IMR-90 (cell line): ENCODE measurements at regions not wholly inside any gene's neighbourhood (a gene's known extent, or its start where the extent isn't known, plus 50 kb on each side); places are given as distances from the start of the nearest gene placed in this dataset.

Experiments
- ATAC-seq: fragments of 200-7000 bp; cut with Tn5 transposase; 2 replicates; pipeline ENCODE4 v1.9.1; 2020; ENCODE audit warnings: low read depth, mild to moderate bottlenecking, moderate library complexity
- BruUV-seq: library from RNA; stranded (reverse); fragments of 400-500 nt; replicated peaks from 2 replicates; lab custom pipeline; 2021; lab: Mats Ljungman, UMichigan
- CTCF ChIA-PET: fragments of 300-600 bp; formaldehyde crosslinking; extraction: SDS; loops from one replicate; lab custom pipeline; 2021; ENCODE audit warnings: antibody characterized with exemption; lab: Yijun Ruan, JAX
- POLR2A ChIA-PET: fragments of 300-600 bp; sonication (Branson Sonifier 250); formaldehyde crosslinking; loops from one replicate; lab custom pipeline; 2022; ENCODE audit warnings: antibody characterized with exemption; ENCODE audit not compliant: unreplicated experiment; lab: Charles Lee
- DNase-seq: peaks from one replicate; pipeline ENCODE4 v3.0.0; 2013
- H2AFZ ChIP-seq: replicated peaks from 2 replicates; pipeline ENCODE3; 2013; ENCODE audit warnings: low read length, mild to moderate bottlenecking; ENCODE audit not compliant: poor library complexity
- H2AK5ac ChIP-seq: 2 replicates; pipeline ENCODE4 v1.6.1; 2013; ENCODE audit warnings: low read depth, low read length, inconsistent platforms
- H2AK9ac ChIP-seq: replicated peaks from 2 replicates; pipeline ENCODE3; 2013; ENCODE audit warnings: mild to moderate bottlenecking, low read depth, low read length, moderate library complexity; ENCODE audit not compliant: poor library complexity
- H2BK120ac ChIP-seq: 2 replicates; pipeline ENCODE4 v1.6.1; 2013; ENCODE audit warnings: low read depth, low read length, inconsistent platforms
- H2BK15ac ChIP-seq: 3 replicates; pipeline ENCODE4 v1.6.1; 2013; ENCODE audit warnings: low read depth, low read length, inconsistent platforms
- H2BK20ac ChIP-seq: 2 replicates; pipeline ENCODE4 v1.6.1; 2013; ENCODE audit warnings: low read depth, mild to moderate bottlenecking, inconsistent platforms, low read length, moderate library complexity
- H2BK5ac ChIP-seq: 2 replicates; pipeline ENCODE4 v1.6.1; 2013; ENCODE audit warnings: mild to moderate bottlenecking, low read depth, low read length, inconsistent platforms; ENCODE audit not compliant: poor library complexity, severe bottlenecking
- H3K14ac ChIP-seq: replicated peaks from 2 replicates; pipeline ENCODE4 v1.6.1; 2013; ENCODE audit warnings: low read depth, low read length, inconsistent platforms
- H3K18ac ChIP-seq: 2 replicates; pipeline ENCODE4 v1.6.1; 2013; ENCODE audit warnings: low read depth, low read length, control low read depth
- H3K23ac ChIP-seq: 2 replicates; pipeline ENCODE4 v1.6.1; 2013; ENCODE audit warnings: low read depth, low read length, inconsistent platforms
- H3K27ac ChIP-seq: 2 replicates; pipeline ENCODE4 v1.5.1; 2013; ENCODE audit warnings: mild to moderate bottlenecking, control low read depth, low read length; ENCODE audit not compliant: insufficient read depth
- H3K27me3 ChIP-seq: 2 replicates; pipeline ENCODE4 v1.6.1; 2013; ENCODE audit warnings: low read length; ENCODE audit not compliant: control insufficient read depth, insufficient read depth
- H3K36me3 ChIP-seq: 2 replicates; pipeline ENCODE4 v1.6.1; 2013; ENCODE audit warnings: low read length, mixed read lengths; ENCODE audit not compliant: control insufficient read depth, insufficient read depth
- H3K4ac ChIP-seq: 2 replicates; pipeline ENCODE4 v1.6.1; 2013; ENCODE audit warnings: low read depth, low read length, inconsistent platforms
- H3K4me1 ChIP-seq: 2 replicates; pipeline ENCODE4 v1.6.1; 2013; ENCODE audit warnings: low read length, mixed read lengths; ENCODE audit not compliant: control insufficient read depth, insufficient read depth
- H3K4me2 ChIP-seq: 2 replicates; pipeline ENCODE4 v1.6.1; 2013; ENCODE audit warnings: low read depth, mild to moderate bottlenecking, control low read depth, low read length, moderate library complexity
- H3K4me3 ChIP-seq: 2 replicates; pipeline ENCODE4 v1.5.1; 2013; ENCODE audit warnings: low read depth, mild to moderate bottlenecking, control low read depth, low read length, moderate library complexity; ENCODE audit not compliant: insufficient read depth
- H3K56ac ChIP-seq: 2 replicates; pipeline ENCODE4 v1.6.1; 2013; ENCODE audit warnings: low read length, inconsistent platforms; ENCODE audit not compliant: insufficient read depth; ENCODE audit errors: extremely low read depth
- H3K79me1 ChIP-seq, 2 experiments: 2 replicates each; pipeline ENCODE4 v1.6.1; 2013; ENCODE audit warnings: low read length in 2 of 2, inconsistent platforms in 1 of 2, low read depth in 1 of 2
- H3K9ac ChIP-seq: 2 replicates; pipeline ENCODE4 v1.6.1; 2013; ENCODE audit warnings: low read depth, low read length, control low read depth
- H3K9me1 ChIP-seq: 2 replicates; pipeline ENCODE4 v1.6.1; 2013; ENCODE audit warnings: low read length, inconsistent platforms; ENCODE audit not compliant: insufficient read depth
- H3K9me3 ChIP-seq: 2 replicates; pipeline ENCODE4 v1.6.1; 2013; ENCODE audit warnings: low read length; ENCODE audit not compliant: control insufficient read depth, insufficient read depth
- H4K20me1 ChIP-seq: 2 replicates; pipeline ENCODE4 v1.6.1; 2013; ENCODE audit warnings: low read length, inconsistent platforms; ENCODE audit not compliant: insufficient read depth
- H4K5ac ChIP-seq: 2 replicates; pipeline ENCODE4 v1.6.1; 2013; ENCODE audit warnings: mild to moderate bottlenecking, low read depth, low read length, control low read depth
- H4K8ac ChIP-seq, 2 experiments: 2 replicates each; pipeline ENCODE4 v1.6.1; 2013; ENCODE audit warnings: low read depth in 2 of 2, low read length in 2 of 2, control low read depth in 1 of 2, inconsistent platforms in 1 of 2
- H4K91ac ChIP-seq: 2 replicates; pipeline ENCODE4 v1.6.1; 2013; ENCODE audit warnings: low read depth, low read length, inconsistent platforms; ENCODE audit not compliant: insufficient read depth
- CEBPB ChIP-seq: IDR thresholded peaks from 2 replicates; pipeline ENCODE4 v1.6.1; 2012; ENCODE audit warnings: low read depth, low read length, improper control_type of control experiment
- MAZ ChIP-seq: IDR thresholded peaks from 2 replicates; pipeline ENCODE4 v1.6.1; 2012; ENCODE audit warnings: low read depth, mild to moderate bottlenecking, low read length, improper control_type of control experiment, moderate library complexity, borderline replicate concordance
- NFE2L2 ChIP-seq: fragments of 150-350 bp; IDR thresholded peaks from 2 replicates; pipeline ENCODE4 v1.6.1; 2016; ENCODE audit warnings: low read depth, mild to moderate bottlenecking, low read length
- POLR2A ChIP-seq: IDR thresholded peaks from 2 replicates; pipeline ENCODE4 v1.6.1; 2012; ENCODE audit warnings: mild to moderate bottlenecking, low read depth, low read length
- RCOR1 ChIP-seq: IDR thresholded peaks from 2 replicates; pipeline ENCODE4 v1.6.1; 2012; ENCODE audit warnings: mild to moderate bottlenecking, low read length, improper control_type of control experiment; ENCODE audit not compliant: insufficient replicate concordance
- RFX5 ChIP-seq: IDR thresholded peaks from 2 replicates; pipeline ENCODE4 v1.8.0; 2012; ENCODE audit warnings: low read depth, mild to moderate bottlenecking, low read length, moderate library complexity
- WGBS, 2 experiments: methylation state at CpG; one replicate each; pipeline versions ENCODE4 v1.1.5 to v1.1.7; 2013; ENCODE audit warnings: missing lambda C conversion rate in 2 of 2; ENCODE audit not compliant: insufficient read length in 1 of 2; ENCODE audit errors: extremely low coverage in 2 of 2; 5-methylcytosine and 5-hydroxymethylcytosine counted together
- dilution Hi-C: fragments of 300-500 bp; cut with HindIII; formaldehyde crosslinking; loops from one replicate; pipeline ENCODE4 v1.14.3; 2018; ENCODE audit warnings: low sequenced_read_pairs; ENCODE audit not compliant: unreplicated experiment
- in situ Hi-C: fragments of 300-500 bp; cut with MboI; formaldehyde crosslinking; loops from 3 replicates; pipeline ENCODE4 v1.14.3; 2019; ENCODE audit warnings: low sequenced_read_pairs, inconsistent platforms, mixed read lengths
- intact Hi-C: fragments of 100-400 bp; cut with micrococcal nuclease; formaldehyde crosslinking; loops from 2 replicates; pipeline ENCODE4 v1.10.0; 2022

- WGBS, 2 experiments: 0% methylated on average over 1 of the region's 4 CpGs; no CpG with 5 or more reads in 1 of the 2 experiments
Measured at GRCh38 chr12:98151105-98151590, 364.2 kb upstream of the TMPO start.

More at GRCh38 chr12:98151105-98151590, 364.2 kb upstream of the TMPO start:
- H3K9me1 ChIP-seq: no peaks in the 10 kb centered on the region
- H4K20me1 ChIP-seq: no peaks in the 10 kb centered on the region
- DNase-seq (no peak), ATAC-seq (no peak)
- no peak overlapping the region for H2BK120ac ChIP-seq
- TF ChIP-seq CEBPB: no peak
- TF ChIP-seq NFE2L2: no peak
- TF ChIP-seq RFX5: no peak
- no peak for TF ChIP-seq MAZ
- no peak for TF ChIP-seq POLR2A
- no peak for TF ChIP-seq RCOR1
- no peaks in the 10 kb centered on the region for H3K79me1 ChIP-seq
- no peaks in the 10 kb centered on the region for H3K9me3 ChIP-seq
- no peak overlapping the region for H3K56ac ChIP-seq
- H3K4me2 ChIP-seq: no peak overlapping the region
- no peak overlapping the region for H3K27ac ChIP-seq
- no peak overlapping the region for H2AK5ac ChIP-seq
- no peak overlapping the region for H3K4me3 ChIP-seq
- no peak overlapping the region for H2BK20ac ChIP-seq
- in situ Hi-C loops (no loop called here), intact Hi-C loops (no loop called here), dilution Hi-C loops (no loop called here)
- H4K5ac ChIP-seq: no peak overlapping the region
- no peaks in the 10 kb centered on the region for H3K4me1 ChIP-seq
- H4K8ac ChIP-seq: no peak overlapping the region
- CTCF ChIA-PET: no interaction called here
- no peak overlapping the region for H3K18ac ChIP-seq
- no peaks in the 10 kb centered on the region for H3K36me3 ChIP-seq
- no peak overlapping the region for H2AFZ ChIP-seq
- no TSS peak for BruUV-seq
- H4K91ac ChIP-seq: no peak overlapping the region
- no peaks in the 10 kb centered on the region for H3K27me3 ChIP-seq
- no peak overlapping the region for H3K9ac ChIP-seq
- no peak overlapping the region for H3K14ac ChIP-seq
- H2AK9ac ChIP-seq: no peak overlapping the region
- no peak overlapping the region for H2BK5ac ChIP-seq
- no peak overlapping the region for H3K4ac ChIP-seq
- no peak overlapping the region for H2BK15ac ChIP-seq
- POLR2A ChIA-PET: no interaction called here
- H3K23ac ChIP-seq: no peak overlapping the region
